Effector CD4-positive, alpha-beta T cell (primary cell): ENCODE measurements at regions not wholly inside any gene's neighbourhood (a gene's known extent, or its start where the extent isn't known, plus 50 kb on each side); places are given as distances from the start of the nearest gene placed in this dataset.

Experiments used
- DNase-seq: peaks from one replicate; pipeline ENCODE4 v3.0.0-alpha.2; 2020

- no peak for DNase-seq
Measured at GRCh38 chr12:107477947-107478610, 207.5 kb upstream of the PWP1 start.

DNA sequence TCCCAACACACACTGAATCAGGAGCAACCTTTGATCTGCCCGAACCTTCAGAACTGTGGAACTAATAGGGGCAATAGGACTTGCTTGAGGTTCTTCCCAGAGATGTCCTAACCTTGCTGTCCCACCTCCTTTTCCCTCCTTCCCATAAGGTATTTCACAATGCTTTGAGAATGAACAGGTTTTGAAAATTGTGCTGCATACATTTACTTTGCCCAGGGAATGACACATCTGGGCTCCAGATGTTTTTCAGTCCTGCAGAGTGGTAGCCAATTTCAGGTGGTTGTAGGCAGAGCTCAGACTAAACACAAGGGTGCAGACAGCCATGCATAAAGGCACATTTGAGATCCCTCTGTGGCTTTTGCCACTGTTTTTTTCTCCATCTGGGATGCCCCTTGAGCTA lies 206.7 kb upstream of the PWP1 start:
- DNase-seq = no peak

GRCh38 chr12:107480836-107481608 lies 204.6 kb upstream of the PWP1 start:
- no peak for DNase-seq

GRCh38 chr12:107484230-107484629 lies 201.4 kb upstream of the PWP1 start:
- DNase-seq = no peak

GRCh38 chr12:107484941-107485340 lies 200.7 kb upstream of the PWP1 start:
- no peak for DNase-seq

- no peak for DNase-seq
Measured at GRCh38 chr12:107485731-107486130, 199.9 kb upstream of the PWP1 start.

DNA sequence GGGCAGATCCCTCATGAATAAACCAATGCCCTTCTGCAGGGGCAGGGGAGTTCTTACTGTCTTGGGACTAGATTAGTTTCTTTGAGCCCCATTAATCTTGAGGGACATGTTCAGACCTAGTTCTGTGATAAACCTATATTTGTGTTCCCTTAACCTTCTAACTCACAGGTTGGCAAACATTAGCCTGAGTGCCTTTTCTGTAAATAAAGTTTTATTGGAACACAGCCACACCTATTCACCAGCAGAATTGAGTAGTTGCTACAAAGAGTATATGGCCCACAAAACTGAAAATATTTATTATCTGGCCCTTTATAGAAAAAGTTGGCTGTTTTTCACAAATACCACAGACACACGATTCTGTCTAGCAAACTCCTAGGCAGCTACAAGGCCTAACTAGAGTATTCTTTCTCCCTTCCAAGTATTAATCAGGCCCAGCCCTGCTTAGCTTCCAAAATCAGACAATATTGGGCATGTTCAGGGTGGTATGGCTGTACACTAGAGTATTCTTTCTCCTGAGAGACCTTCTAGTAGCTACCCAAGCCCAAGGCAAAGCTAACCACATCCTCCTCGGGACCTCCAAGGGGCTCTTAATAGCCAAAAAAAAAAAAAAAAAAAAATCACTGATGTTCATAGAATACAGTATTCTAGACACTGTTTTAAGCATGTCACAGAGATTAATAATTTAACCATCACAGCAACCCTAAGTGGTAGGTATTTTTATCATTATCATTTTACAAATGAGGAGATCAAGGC lies 199.3 kb upstream of the PWP1 start:
- no peak for DNase-seq

GRCh38 chr12:107487011-107487680 lies 198.5 kb upstream of the PWP1 start:
- no peak for DNase-seq

DNA sequence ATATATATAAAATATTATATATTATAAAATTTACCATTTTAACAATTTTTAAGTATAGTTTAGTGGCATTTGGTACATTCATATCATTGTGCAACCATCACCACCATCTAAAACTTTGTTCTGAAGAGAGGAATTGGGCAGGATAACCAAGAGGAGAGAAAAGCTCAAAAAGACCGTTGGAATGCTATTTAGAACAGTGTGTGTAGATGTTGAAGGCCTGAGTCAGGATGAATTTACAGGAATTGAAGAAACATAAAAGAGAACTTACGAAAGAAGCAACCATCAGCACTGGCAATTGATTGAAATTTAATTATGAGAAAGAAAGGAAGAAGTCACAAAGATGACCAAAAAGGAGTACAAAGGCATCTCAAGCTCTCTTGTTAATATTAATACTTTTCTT lies 196.9 kb upstream of the PWP1 start:
- DNase-seq = no peak

DNA sequence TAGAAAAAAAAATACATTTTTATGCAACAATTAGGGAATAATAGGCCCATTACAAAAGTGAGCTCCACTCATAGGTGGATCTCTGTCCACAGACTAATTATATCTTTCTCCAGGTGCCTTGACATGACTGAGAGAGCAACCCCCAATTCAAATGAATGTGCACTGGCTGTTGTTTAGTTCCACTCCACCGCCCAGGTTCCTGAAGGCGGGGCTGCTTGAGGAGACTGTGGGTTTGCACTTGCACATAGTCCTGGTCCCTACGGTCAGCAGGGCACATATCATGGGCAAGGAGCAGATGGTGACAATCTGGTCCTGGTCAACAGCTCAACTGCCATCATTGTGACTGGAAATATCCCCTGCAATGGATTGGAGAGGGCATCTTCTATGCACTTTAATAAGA lies 195.6 kb upstream of the PWP1 start:
- no peak for DNase-seq

DNA sequence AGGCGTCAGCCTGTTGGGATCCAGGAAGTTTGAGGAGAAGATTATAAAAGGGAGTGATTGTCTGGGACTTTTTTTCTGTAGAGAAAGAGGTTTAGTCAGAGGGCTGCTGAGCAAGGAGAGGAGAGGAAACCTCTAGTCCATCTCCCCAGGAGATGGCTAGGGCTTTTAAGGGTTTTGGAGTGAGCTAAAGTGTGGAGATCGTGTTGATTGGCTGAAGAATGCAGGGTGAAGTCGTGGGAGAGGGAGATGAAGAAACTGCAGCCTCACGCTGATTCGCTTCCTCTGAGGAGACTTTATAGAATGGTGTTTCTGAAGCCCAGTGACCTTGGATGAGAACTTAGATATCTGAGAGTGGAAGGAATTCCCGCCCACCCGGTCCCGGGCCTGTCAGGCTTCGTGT lies 193.7 kb upstream of the PWP1 start:
- DNase-seq = no peak

DNA sequence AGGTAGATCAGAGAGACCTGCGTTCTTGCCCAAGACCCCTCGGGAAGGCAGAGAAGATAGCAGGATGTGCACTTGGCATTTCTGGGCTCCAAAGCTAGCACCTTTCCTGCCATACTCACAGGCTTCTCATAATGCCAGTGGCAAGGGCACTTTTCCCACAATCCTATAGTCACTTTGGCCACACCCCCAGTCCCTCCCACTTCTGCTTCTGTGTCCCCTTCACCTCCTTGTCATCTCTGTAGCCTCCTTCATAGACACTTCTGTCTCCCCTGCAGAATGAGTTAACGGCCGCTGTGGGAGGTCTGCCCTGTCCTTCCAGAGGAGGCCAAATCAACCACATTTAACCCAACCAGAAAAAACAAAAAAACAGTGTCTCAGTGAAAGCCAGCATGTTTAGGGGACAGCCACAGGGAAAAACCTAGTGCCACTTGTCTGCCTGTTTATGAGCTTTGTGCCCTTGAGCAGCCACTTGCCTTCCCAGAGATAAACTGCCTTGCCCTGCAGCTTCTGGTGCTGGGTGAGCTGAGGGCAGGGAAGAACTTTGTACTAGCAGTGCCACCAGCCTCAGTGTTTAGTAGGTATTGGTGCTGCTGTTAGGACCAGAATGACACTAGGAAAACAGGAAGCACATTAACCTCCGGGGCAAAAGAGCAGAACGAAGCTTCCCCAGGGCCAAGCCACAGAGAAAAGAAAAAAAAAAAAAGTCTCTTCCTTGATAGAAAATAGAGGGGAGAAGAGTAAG lies 193.0 kb upstream of the PWP1 start:
- DNase-seq = no peak

DNA sequence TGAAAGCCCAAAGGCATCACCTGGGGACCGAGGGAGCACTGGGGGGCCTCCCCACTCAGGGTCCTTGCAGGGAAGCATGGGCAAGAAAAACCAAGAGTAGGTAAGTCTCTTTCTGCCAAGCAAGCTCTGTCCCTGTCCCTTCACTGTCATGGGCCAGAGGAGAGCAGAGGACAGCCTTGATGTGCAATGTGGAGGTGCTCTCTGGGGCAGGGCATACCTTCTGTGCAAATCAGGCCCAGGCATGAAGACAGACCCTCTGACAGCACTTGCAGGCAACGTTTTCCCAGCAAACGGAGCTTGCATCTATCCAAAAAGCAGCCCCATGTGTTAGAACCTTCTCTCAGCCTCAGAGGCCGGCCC lies 192.5 kb upstream of the PWP1 start:
- no peak for DNase-seq

GRCh38 chr12:107493666-107494065 lies 191.9 kb upstream of the PWP1 start:
- no peak for DNase-seq

DNA sequence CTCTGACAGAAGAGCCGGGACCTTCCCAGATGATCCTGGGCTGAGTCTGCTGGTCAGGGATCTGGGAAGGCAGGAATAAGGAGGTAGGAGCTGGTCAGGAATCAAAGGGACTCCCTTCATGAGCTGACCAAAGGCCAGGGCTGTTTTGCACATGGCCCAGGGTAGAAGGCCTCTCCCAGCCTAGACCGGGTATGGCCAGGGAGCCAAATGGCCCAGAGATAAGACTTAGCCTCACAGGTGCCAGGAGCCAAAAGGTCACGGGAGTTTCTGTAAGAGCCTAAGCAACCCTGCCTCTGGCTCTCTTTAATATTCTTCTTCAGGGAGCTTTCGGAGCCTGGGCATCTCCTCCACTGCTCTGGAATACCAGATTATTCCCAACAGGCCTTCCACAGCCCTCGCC lies 191.3 kb upstream of the PWP1 start:
- no peak for DNase-seq

GRCh38 chr12:107495604-107496003 lies 190.0 kb upstream of the PWP1 start:
- DNase-seq = no peak

GRCh38 chr12:107497231-107497630 lies 188.4 kb upstream of the PWP1 start:
- DNase-seq = no peak

DNA sequence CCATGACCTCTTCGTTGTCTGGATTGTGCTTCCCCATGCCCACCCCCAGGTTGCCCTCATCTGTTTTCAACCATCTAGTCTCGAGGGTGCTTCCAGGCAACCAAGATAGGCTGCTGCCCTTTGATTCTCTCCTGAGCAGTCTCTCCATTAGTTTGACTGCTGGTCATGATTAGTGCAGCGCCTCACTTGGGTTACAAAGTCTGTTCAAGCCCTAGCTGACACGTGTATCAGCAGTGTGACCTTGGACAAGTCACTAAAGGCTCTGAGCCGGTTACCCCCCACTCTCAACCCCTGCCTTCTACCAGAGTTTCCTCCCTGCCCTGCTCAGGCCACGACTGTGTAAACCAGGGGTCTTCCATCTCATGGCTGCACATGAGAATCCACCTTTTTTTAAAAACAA lies 185.3 kb upstream of the PWP1 start:
- DNase-seq = no peak

GRCh38 chr12:107501681-107502080 lies 183.9 kb upstream of the PWP1 start:
- no peak for DNase-seq

GRCh38 chr12:107503129-107503855 lies 182.3 kb upstream of the PWP1 start:
- no peak for DNase-seq

GRCh38 chr12:107503887-107504885 lies 181.4 kb upstream of the PWP1 start:
- no peak for DNase-seq
